IMR-90 (cell line): ENCODE measurements at regions not wholly inside any gene's neighbourhood (a gene's known extent, or its start where the extent isn't known, plus 50 kb on each side); places are given as distances from the start of the nearest gene placed in this dataset.
"Not testable (repeated sequence)": the region's sequence is repeated elsewhere in the genome, so short reads cannot be mapped to it uniquely, and the experiment has no call there.

Experiments used
- ATAC-seq: fragments of 200-7000 bp; cut with Tn5 transposase; 2 replicates; pipeline ENCODE4 v1.9.1; 2020; ENCODE audit warnings: low read depth, mild to moderate bottlenecking, moderate library complexity
- BruUV-seq: library from RNA; stranded (reverse); fragments of 400-500 nt; replicated peaks from 2 replicates; lab custom pipeline; 2021; lab: Mats Ljungman, UMichigan
- CTCF ChIA-PET: fragments of 300-600 bp; formaldehyde crosslinking; extraction: SDS; loops from one replicate; lab custom pipeline; 2021; ENCODE audit warnings: antibody characterized with exemption; lab: Yijun Ruan, JAX
- POLR2A ChIA-PET: fragments of 300-600 bp; sonication (Branson Sonifier 250); formaldehyde crosslinking; loops from one replicate; lab custom pipeline; 2022; ENCODE audit warnings: antibody characterized with exemption; ENCODE audit not compliant: unreplicated experiment; lab: Charles Lee
- DNase-seq: peaks from one replicate; pipeline ENCODE4 v3.0.0; 2013
- H2AFZ ChIP-seq: replicated peaks from 2 replicates; pipeline ENCODE3; 2013; ENCODE audit warnings: low read length, mild to moderate bottlenecking; ENCODE audit not compliant: poor library complexity
- H2AK5ac ChIP-seq: 2 replicates; pipeline ENCODE4 v1.6.1; 2013; ENCODE audit warnings: low read depth, low read length, inconsistent platforms
- H2AK9ac ChIP-seq: replicated peaks from 2 replicates; pipeline ENCODE3; 2013; ENCODE audit warnings: mild to moderate bottlenecking, low read depth, low read length, moderate library complexity; ENCODE audit not compliant: poor library complexity
- H2BK120ac ChIP-seq: 2 replicates; pipeline ENCODE4 v1.6.1; 2013; ENCODE audit warnings: low read depth, low read length, inconsistent platforms
- H2BK15ac ChIP-seq: 3 replicates; pipeline ENCODE4 v1.6.1; 2013; ENCODE audit warnings: low read depth, low read length, inconsistent platforms
- H2BK20ac ChIP-seq: 2 replicates; pipeline ENCODE4 v1.6.1; 2013; ENCODE audit warnings: low read depth, mild to moderate bottlenecking, inconsistent platforms, low read length, moderate library complexity
- H2BK5ac ChIP-seq: 2 replicates; pipeline ENCODE4 v1.6.1; 2013; ENCODE audit warnings: mild to moderate bottlenecking, low read depth, low read length, inconsistent platforms; ENCODE audit not compliant: poor library complexity, severe bottlenecking
- H3K14ac ChIP-seq: replicated peaks from 2 replicates; pipeline ENCODE4 v1.6.1; 2013; ENCODE audit warnings: low read depth, low read length, inconsistent platforms
- H3K18ac ChIP-seq: 2 replicates; pipeline ENCODE4 v1.6.1; 2013; ENCODE audit warnings: low read depth, low read length, control low read depth
- H3K23ac ChIP-seq: 2 replicates; pipeline ENCODE4 v1.6.1; 2013; ENCODE audit warnings: low read depth, low read length, inconsistent platforms
- H3K27ac ChIP-seq: 2 replicates; pipeline ENCODE4 v1.5.1; 2013; ENCODE audit warnings: mild to moderate bottlenecking, control low read depth, low read length; ENCODE audit not compliant: insufficient read depth
- H3K27me3 ChIP-seq: 2 replicates; pipeline ENCODE4 v1.6.1; 2013; ENCODE audit warnings: low read length; ENCODE audit not compliant: control insufficient read depth, insufficient read depth
- H3K36me3 ChIP-seq: 2 replicates; pipeline ENCODE4 v1.6.1; 2013; ENCODE audit warnings: low read length, mixed read lengths; ENCODE audit not compliant: control insufficient read depth, insufficient read depth
- H3K4ac ChIP-seq: 2 replicates; pipeline ENCODE4 v1.6.1; 2013; ENCODE audit warnings: low read depth, low read length, inconsistent platforms
- H3K4me1 ChIP-seq: 2 replicates; pipeline ENCODE4 v1.6.1; 2013; ENCODE audit warnings: low read length, mixed read lengths; ENCODE audit not compliant: control insufficient read depth, insufficient read depth
- H3K4me2 ChIP-seq: 2 replicates; pipeline ENCODE4 v1.6.1; 2013; ENCODE audit warnings: low read depth, mild to moderate bottlenecking, control low read depth, low read length, moderate library complexity
- H3K4me3 ChIP-seq: 2 replicates; pipeline ENCODE4 v1.5.1; 2013; ENCODE audit warnings: low read depth, mild to moderate bottlenecking, control low read depth, low read length, moderate library complexity; ENCODE audit not compliant: insufficient read depth
- H3K56ac ChIP-seq: 2 replicates; pipeline ENCODE4 v1.6.1; 2013; ENCODE audit warnings: low read length, inconsistent platforms; ENCODE audit not compliant: insufficient read depth; ENCODE audit errors: extremely low read depth
- H3K79me1 ChIP-seq, 2 experiments: 2 replicates each; pipeline ENCODE4 v1.6.1; 2013; ENCODE audit warnings: low read length in 2 of 2, inconsistent platforms in 1 of 2, low read depth in 1 of 2
- H3K9ac ChIP-seq: 2 replicates; pipeline ENCODE4 v1.6.1; 2013; ENCODE audit warnings: low read depth, low read length, control low read depth
- H3K9me1 ChIP-seq: 2 replicates; pipeline ENCODE4 v1.6.1; 2013; ENCODE audit warnings: low read length, inconsistent platforms; ENCODE audit not compliant: insufficient read depth
- H3K9me3 ChIP-seq: 2 replicates; pipeline ENCODE4 v1.6.1; 2013; ENCODE audit warnings: low read length; ENCODE audit not compliant: control insufficient read depth, insufficient read depth
- H4K20me1 ChIP-seq: 2 replicates; pipeline ENCODE4 v1.6.1; 2013; ENCODE audit warnings: low read length, inconsistent platforms; ENCODE audit not compliant: insufficient read depth
- H4K5ac ChIP-seq: 2 replicates; pipeline ENCODE4 v1.6.1; 2013; ENCODE audit warnings: mild to moderate bottlenecking, low read depth, low read length, control low read depth
- H4K8ac ChIP-seq, 2 experiments: 2 replicates each; pipeline ENCODE4 v1.6.1; 2013; ENCODE audit warnings: low read depth in 2 of 2, low read length in 2 of 2, control low read depth in 1 of 2, inconsistent platforms in 1 of 2
- H4K91ac ChIP-seq: 2 replicates; pipeline ENCODE4 v1.6.1; 2013; ENCODE audit warnings: low read depth, low read length, inconsistent platforms; ENCODE audit not compliant: insufficient read depth
- WGBS, 2 experiments: methylation state at CpG; one replicate each; pipeline versions ENCODE4 v1.1.5 to v1.1.7; 2013; ENCODE audit warnings: missing lambda C conversion rate in 2 of 2; ENCODE audit not compliant: insufficient read length in 1 of 2; ENCODE audit errors: extremely low coverage in 2 of 2; 5-methylcytosine and 5-hydroxymethylcytosine counted together
- dilution Hi-C: fragments of 300-500 bp; cut with HindIII; formaldehyde crosslinking; loops from one replicate; pipeline ENCODE4 v1.14.3; 2018; ENCODE audit warnings: low sequenced_read_pairs; ENCODE audit not compliant: unreplicated experiment
- in situ Hi-C: fragments of 300-500 bp; cut with MboI; formaldehyde crosslinking; loops from 3 replicates; pipeline ENCODE4 v1.14.3; 2019; ENCODE audit warnings: low sequenced_read_pairs, inconsistent platforms, mixed read lengths
- intact Hi-C: fragments of 100-400 bp; cut with micrococcal nuclease; formaldehyde crosslinking; loops from 2 replicates; pipeline ENCODE4 v1.10.0; 2022

DNA sequence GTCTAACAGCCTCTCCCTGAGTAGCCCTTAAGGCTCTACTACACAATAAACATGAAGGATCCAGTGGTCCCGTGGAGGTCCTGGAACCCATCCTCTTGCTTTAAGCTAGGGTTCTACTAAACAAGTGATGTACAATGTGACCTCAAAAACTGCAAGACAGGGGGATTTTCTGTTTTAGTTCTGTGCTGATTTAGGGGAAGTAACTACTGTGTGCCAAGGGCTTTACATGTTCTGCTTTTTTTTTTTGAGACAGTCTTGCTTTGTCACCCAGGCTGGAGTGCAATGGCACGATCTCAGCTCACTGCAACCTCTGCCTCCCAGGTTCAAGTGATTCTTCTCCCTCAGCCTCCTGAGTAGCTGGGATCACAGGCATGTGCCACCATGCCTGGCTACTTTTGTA is 61.9 kb upstream of the PCDH8 start:
- WGBS, 2 experiments: no CpG with 5 or more reads among the region's 2 CpGs
- dilution Hi-C loops, ATAC-seq: not testable (repeated sequence)

More for the DNA sequence above, 61.9 kb upstream of the PCDH8 start:
- H3K18ac ChIP-seq, H2AK5ac ChIP-seq, in situ Hi-C loops, H4K8ac ChIP-seq, H3K9ac ChIP-seq, H3K56ac ChIP-seq, H3K79me1 ChIP-seq, H3K23ac ChIP-seq, H2BK5ac ChIP-seq, H2AK9ac ChIP-seq, intact Hi-C loops, DNase-seq, H3K4me2 ChIP-seq, H4K5ac ChIP-seq, H3K27me3 ChIP-seq, H3K14ac ChIP-seq, BruUV-seq, H3K9me3 ChIP-seq, H3K4ac ChIP-seq, H4K20me1 ChIP-seq, H3K36me3 ChIP-seq, H3K4me1 ChIP-seq, H2AFZ ChIP-seq, H2BK15ac ChIP-seq, H3K4me3 ChIP-seq, H3K27ac ChIP-seq, H4K91ac ChIP-seq, H3K9me1 ChIP-seq, H2BK20ac ChIP-seq, CTCF ChIA-PET, POLR2A ChIA-PET, H2BK120ac ChIP-seq: not testable (repeated sequence)
